Activated CD4-positive, alpha-beta T cell treated with anti-CD3 and anti-CD28 coated beads for 4 hours (primary cell): ENCODE measurements at regions not wholly inside any gene's neighbourhood (a gene's known extent, or its start where the extent isn't known, plus 50 kb on each side); places are given as distances from the start of the nearest gene placed in this dataset.
"Not testable (repeated sequence)": the region's sequence is repeated elsewhere in the genome, so short reads cannot be mapped to it uniquely, and the experiment has no call there.

Experiments used
- DNase-seq, 2 donors: peaks; one replicate each; pipeline ENCODE4 v3.0.0-alpha.2; 2020

DNA sequence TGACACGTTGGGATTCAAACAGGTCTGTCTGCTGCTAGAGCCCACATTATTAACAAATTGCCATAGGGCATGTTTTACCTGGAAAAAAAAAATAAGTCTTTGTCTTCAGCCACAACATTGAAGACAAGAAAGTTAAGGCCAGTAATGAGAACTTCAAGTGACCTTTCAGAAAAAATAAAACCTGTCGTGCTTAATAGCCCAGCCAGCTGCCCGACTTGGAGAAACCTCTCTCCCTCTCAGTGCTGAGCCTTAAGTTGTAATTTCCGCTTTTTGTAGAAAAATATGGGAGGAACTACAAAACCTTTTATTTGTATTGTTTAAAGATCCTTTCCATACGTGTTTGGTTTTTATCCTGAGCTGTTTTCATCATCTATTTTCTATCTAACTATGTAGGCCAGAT is 454.3 kb upstream of the SLITRK6 start:
- not testable (repeated sequence) for DNase-seq

DNA sequence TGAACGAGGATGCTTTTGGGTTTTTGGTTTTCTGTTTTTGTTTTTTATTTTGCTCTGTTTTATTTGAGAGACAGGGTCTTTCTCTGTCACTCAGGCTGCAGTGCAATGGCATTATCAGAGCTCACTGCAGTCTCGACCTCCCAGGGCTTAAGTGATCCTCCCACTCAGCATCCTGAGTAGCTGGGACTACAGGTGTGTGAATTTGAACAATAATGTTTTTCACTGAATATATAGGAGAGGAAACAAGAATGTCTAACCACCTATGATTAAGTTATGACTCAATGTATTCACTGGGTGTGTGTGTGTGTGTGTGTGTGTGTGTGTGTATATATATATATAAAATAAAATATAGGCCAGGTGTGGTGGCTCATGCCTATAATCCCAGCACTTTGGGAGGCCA is 456.6 kb upstream of the SLITRK6 start:
- not testable (repeated sequence) for DNase-seq

DNA sequence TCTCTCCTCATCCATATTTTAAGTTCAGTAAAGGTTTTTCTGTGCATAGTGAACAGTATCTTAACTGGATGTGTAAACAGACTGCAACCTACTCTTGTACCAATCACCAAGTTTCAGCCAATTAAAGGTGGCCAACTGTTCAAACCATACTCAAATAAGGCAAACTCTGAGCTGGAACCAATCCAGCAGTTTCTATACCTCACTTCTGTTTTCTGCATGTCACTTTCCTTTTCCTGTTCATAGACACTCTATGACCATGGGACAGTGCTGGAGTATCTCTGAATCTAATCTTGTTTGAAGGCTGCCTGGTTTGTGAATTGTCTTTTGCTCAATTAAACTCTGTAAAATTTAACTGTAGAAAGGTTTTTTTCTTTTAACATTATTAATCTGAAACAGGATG is 470.3 kb upstream of the SLITRK6 start:
- DNase-seq, result no peak

DNA sequence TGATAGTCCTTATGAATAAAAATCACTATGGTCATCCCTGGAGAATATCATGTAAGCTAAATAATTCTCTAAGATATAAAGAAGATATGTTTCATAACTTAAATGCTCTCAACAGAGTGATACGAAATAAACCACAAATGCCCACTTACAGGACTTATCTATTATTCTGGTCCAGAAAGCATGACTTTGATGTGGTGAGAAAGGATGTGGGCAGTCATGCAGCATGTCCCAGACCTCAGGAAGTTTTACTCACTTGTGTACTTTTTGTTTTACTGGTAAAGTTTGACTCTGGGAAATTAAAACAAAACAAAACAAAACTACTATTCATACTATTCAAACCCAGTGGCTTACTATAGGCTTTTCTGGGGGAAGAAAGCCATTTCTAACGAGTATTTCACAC is 483.2 kb upstream of the SLITRK6 start:
- no peak for DNase-seq

DNA sequence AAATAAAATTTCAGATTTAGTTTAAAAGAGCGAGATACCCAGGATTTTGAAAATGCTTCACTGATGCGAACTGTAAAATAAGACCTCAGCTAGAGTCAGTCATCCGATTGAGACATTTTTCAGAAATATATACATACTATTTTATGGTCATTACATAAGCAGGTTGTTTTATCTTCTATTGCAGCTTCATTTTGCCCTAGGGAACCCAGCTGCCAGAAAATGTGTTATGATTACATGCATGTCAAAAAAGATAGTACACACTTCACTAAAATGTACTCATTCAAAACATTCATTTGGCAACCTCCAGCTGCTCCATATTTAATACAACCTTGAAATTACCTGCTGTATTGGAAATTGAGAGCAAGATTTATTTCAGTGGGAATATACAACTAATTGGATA is 483.8 kb upstream of the SLITRK6 start:
- DNase-seq, result no peak

DNA sequence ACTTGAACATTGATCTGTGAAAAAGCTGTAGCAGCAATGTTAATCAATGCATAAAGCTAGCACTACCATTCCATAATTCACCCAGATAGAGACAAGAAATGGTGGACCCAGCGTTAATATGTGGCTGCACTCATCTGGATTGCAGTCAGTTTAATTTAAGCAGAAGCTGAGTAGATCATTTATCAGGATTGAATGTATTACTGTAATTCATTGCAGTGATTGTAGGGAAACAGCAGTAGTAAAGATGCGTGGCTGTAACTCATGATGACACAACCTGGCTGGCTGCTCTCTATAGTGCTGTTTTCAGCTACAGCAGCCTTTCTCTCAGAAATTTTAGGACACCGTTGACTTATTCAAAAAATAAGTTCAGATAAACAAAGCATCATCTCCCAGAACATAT is 499.5 kb upstream of the SLITRK6 start:
- DNase-seq, result no peak

DNA sequence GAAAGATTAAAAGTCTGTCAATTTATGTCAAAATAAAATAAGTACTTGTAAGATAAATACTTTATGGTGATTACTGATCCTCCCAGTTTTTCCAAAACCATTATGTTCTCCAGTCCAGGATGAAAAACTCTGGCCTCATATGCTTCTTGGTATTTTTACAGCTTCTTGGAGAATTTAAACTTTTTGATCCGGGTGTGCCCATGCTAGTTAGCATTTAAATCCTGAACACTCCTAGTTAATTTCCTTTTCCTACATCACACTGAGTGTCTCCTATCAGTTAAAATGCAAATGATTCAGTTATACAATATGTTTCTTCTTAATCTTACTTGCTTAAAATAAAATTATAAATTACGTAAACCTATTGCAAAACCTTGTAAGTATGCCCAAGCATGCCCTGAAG is 499.9 kb upstream of the SLITRK6 start:
- no peak for DNase-seq

DNA sequence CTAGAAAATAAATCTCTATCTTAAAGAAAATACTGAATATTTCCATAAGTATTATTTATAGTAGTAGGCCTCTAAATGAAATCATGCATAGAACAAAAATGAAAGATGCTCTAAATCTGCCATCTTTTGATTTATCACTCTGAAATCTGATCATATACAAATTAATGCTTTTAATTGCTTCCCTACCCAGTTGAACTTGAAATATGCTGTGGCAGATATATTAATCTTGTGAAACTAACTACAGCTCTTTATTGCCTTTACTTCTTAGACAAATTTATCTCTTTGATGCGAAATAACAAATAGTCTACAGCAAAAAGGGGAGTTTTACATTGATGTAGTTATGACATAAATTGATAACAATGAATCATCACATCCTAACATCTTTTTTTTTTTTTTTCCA is 510.7 kb upstream of the SLITRK6 start:
- no peak for DNase-seq

DNA sequence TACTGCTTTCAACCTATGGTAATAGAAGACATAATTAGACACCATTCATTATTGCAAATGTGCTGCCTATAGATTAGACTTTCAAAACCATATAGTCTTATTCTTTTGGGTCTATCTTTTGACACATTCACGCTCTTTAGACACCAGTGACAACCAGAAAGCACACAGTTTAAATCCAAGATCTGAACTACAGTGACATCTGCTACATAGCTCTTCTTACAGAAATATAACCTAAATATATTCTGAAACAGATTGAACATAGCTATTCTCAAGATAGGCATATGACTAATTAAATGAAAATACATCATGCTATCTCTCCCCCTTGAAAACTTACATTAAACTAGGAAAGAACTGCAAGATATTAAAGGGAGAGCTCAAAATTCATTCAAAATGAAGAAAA is 514.2 kb upstream of the SLITRK6 start:
- no peak for DNase-seq

DNA sequence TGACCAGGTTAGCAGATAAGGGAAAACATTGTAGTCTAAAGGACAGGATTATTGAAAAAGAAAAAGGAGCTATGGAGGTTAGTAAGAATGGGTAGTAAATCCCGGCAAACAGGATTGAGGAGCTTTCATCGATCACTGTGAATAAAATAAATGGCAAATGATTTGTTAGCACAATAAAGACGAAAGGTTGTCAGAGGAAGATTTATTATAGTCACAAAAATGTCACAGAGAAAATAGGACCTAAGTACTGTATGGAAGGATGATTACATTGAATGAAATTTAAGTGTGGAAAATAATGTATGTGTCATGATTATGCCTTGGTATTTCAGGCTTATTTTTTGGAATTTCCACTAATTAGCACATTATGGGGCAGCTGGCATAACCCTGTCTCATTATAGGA is 519.2 kb upstream of the SLITRK6 start:
- DNase-seq, result no peak

DNA sequence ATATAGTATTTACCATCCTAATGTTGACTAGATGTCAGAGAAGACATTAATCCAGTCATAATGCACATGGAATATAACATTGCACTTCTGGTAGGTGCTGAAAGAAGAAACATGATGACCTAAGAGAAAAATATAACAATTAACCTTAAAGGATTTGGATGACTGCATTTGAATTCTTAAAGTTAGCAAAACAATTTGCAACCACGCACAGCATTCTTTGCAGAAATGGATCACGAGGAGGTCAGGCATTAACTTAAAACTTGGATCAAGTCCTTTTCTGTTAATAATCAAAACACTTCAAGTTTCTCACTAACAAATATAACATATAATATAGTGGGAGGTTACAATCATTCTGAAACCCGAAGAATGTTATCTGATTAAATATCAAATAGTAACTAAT is 525.0 kb upstream of the SLITRK6 start:
- no peak for DNase-seq

DNA sequence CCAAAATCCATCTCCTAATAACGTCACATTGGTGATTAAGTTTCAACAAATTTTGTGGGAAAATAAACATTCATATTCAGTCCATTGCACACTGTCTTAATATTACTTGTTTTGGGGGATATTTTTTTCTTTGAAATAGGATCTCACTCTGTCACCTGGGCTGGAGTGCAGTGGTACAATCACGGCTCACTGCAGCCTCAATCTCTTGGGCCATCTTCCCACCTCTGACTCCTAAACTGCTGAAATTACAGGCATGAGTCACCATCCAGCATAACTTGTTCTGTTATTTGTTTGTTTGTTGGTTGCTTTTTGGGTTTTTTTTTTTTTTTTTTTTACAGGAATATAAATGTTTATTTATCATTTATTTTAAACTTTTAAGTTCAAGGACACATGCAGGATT is 556.1 kb upstream of the SLITRK6 start:
- no peak for DNase-seq

DNA sequence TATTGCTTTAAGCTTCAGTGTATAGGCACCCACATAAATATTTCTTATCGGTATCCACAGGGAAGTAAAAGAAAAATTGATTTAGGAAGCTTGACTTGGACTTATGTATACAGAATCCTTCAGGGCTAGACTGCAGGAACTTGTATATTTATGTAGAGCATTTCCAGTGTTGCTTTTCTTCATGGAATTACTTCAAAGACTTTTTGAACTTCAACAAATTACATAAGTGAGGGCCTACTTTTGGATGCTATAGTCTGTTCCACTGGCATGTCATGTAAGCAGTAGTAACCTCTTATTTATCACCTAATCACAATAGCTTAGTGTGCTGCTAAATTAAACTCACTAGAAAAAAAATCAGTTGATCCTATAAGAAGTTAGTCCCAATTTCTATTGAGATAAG is 557.9 kb upstream of the SLITRK6 start:
- DNase-seq, result no peak

DNA sequence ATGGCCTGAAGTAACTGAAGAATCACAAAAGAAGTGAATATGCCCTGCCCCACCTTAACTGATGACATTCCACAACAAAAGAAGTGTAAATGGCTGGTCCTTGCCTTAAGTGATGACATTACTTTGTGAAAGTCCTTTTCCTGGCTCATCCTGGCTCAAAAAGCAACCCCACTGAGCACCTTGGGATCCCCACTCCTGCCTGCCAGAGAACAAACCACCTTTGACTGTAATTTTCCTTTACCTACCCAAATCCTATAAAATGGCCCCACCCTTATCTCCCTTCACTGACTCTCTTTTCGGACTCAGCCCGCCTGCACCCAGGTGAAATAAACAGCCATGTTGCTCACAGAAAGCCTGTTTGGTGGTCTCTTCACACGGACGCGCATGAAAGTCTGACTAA is 564.5 kb upstream of the SLITRK6 start:
- not testable (repeated sequence) for DNase-seq

DNA sequence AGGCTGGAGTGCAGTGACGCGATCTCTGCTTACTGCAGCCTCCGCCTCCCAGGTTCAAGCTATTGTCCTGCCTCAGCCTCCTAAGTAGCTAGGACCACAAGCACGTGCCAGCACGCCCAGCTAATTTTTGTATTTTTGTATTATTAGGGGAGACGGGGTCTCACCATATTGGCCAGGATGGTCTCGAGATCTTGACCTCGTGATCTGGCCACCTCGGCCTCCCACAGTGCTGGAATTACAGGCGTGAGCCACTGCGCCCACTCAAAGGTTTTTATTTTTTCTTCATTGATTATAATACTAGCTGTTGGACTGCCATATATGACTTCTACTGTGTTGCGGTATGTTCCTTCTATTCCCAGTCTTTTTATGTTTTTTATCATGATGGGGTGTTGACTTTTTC is 569.7 kb upstream of the SLITRK6 start:
- DNase-seq, result no peak

DNA sequence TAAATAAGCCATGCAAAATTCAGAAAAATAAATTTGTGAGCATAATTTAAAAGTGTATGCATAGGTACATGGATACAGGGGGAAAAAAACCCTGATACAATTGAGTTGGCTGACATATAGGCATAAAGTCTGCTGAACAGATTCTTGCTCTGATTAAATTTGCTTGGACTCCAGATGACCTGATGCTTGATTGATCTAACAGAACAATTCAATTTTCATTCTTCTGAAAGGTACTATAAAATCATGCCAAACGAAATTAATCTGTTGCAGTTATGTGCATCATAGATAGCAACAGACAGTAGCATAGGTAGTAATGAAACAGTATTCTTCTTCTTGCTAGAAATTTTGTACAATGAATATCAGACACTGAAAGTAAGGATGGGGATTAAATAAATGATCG is 578.2 kb upstream of the SLITRK6 start:
- DNase-seq, result no peak

DNA sequence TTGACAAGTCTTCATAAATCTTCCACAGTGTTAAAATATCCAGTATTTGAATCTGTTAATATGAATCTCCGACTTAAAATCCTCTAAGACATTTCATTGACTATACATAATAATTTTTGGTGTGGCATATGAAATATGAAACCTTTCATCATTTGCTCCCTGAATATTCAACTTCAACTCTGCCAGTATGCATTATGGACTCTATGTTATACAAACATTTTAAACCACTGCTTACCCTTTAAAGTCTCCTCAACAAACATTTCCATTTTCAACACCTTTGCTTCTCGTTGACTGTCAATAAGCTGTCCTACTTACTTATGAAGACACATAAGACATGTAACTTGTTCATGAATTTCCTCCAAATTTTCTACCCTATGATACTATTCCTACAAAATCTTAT is 579.4 kb upstream of the SLITRK6 start:
- DNase-seq, result no peak

DNA sequence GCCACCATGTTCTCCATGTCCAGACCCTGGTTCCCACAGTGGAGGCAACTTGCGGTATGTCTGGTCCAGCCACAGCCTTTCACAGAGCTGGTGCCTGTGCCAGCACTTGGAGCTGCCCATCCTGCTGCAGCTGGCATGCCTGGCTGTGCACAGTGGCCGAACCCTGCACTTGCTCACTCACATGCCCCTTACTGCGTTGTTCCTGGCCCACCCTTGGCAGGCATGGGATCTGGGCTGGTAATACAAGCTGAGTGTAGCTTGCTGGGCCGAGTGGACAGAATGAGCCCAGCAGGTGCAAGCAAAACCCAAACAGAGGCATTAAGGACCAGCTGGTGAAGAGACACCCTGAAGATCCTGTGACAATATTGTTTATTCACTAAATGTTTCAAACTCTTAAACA is 583.9 kb upstream of the SLITRK6 start:
- DNase-seq, result no peak

DNA sequence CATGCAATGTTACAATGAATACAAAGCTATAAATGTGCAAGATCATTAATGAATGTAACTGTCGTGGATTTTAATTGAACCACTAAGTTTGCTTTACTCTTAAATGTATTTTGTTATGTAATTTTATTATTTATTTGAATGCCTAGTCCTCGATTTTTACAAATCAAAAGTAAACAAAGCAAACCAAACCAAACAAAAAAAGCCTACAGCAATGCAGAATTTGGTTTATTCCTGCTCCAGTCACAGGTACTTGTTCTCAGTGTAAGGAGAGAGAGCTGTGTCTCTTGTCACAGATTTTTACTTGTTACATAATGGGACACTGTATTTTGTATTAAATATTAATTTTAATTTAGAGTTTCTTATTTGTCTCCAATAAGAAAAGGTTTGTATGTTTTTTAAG is 584.3 kb upstream of the SLITRK6 start:
- DNase-seq, result no peak

DNA sequence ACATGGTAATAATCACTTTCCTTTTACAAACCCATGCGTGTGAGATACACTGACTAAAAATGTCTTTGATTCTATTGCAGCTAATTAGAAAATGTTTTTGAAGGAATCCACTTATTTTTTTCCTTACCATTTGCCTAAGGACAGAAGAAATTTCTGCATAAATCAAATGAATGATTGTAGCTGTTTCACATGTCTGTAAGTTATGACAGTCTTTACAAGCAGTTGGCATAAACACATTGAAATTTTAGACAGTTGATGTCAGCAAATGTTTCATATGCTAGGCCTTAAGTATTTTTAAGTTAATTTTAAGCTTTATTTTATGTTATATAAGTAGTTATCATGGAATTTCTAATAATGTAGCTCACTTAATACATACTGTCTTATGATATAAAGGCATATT is 598.4 kb upstream of the SLITRK6 start:
- DNase-seq, result no peak

DNA sequence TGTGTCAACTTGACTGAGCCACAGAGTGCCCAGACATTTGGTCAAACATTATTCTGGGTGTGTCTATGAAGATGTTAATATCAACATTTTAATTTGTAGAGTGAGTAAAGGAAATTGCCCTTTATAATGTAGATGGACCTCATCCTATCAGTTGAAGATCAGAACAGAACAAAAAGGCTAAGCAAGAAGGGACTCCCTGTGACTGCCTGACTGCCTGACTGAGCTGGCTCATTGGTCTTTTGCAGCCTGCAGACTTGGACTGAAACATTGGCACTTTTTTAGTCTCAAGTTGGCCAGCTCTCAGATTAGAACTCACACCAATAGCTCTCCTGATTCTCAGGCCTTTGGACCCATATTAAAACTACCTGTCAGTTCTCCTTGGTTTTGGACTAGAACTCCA is 600.4 kb upstream of the SLITRK6 start:
- DNase-seq, result no peak

DNA sequence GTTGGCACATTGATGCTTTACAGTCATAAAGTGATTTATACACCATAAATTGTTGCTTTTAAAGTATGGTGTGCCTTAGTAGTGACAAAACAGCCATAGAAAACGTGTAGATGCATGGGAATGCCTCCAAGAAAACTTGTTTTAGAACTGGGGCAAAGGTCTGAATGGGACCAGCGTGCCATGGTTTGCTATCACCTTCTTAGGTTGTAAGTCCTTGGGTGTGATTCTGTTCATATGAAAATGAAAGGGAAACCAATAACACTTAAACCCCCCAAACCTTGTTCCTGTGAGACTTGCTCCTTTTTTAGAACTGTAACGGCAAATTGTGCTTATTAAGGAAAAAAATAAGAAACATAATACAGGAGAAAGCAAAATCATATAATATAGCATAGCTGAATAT is 603.3 kb upstream of the SLITRK6 start:
- no peak for DNase-seq

DNA sequence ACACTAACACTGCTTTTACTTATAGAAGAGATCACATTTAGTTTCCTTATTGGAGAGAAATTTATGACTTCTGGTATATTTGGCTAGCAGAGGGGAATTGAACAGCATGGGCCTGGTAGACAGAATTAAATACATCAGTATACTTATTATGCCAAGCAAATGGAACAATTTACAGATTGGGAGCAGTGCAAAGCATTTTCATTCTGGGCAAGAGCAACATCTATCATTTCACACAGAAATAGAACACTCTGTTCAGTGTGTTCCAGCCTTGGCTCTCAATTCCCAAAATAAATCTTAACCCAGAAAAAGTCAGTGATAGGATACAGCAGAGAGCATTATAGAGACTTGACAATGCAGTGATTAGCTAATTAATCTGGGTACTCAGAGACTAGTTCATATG is 604.0 kb upstream of the SLITRK6 start:
- no peak for DNase-seq

DNA sequence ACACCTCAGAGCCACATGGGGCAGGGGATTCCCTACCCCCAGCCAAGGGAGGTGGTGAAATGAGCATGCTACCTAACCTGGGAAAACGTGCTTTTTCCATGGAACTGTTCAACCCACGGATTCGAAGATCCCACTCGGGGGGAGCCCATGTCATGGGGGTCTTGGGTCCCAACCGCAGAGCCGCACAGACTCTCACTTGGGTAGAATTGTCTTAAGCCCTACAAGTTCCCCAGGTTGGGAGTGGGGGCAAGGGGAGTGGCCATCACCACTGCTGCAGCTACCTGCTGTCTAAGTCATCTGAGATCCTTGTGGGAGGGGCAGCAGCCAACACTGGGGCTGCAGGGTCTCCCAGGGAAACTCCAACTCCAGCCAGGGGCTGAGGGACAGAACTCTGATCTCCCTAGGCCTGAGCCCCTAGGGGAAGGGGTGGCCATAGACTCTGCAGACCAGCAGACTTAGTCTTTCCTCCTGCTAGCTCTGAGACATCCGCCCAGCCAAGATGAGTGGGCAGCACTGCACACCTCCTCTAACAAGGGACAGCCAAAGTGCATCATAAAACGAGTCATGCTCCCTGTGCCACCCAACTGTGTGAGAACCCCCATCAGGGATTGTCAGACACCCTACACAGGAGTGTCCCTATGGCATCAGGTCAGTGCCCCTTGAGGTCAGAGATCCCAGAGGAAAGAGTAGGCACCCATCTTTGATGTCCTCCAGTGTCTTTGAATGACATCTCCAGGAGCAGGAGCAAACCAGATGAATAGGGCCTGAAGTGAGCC is 610.4 kb upstream of the SLITRK6 start:
- DNase-seq, result no peak

DNA sequence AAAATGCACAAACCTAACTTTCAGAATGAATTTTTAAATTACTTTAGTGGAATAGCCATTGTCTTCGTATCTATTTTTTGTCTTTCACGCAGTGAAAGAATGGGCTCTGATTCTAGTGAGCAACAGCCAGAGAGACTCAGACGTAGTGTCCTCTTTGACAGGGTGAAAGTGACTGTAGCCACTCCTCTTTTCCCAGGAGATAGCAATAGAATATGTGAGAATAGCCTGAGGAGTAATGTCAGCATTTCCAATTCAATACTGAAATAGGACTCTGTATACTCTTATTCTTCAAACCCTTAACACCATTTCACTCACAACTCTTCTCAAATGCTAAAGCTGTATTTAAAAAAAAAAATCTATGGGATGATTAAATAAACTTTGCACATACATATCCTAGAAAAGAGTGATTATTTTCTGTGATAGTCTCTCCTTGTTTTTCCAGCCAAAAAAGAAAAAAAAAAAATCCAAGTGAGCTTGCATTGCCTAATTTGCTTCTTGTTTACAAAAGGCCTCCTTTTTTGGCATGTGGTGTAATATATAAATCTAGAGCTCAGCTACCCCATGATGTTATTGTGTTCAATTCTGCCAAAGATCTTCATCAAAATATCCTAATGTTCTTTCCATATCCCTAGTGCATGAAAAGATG is 626.1 kb upstream of the SLITRK6 start:
- DNase-seq, result no peak
